Transverse colon (tissue), 4 donors: ENCODE measurements at regions not wholly inside any gene's neighbourhood (a gene's known extent, or its start where the extent isn't known, plus 50 kb on each side); places are given as distances from the start of the nearest gene placed in this dataset.

Source experiments
- DNase-seq: peaks from one replicate; pipeline ENCODE4 v3.0.0-alpha.2; 2019
- H3K27ac ChIP-seq, 4 donors: fragments of 200-600 bp; sonication (generic); 2 replicates each; pipeline ENCODE4 v1.5.1; 2016 to 2018; ENCODE audit warnings: inconsistent platforms in 4 of 4
- H3K27me3 ChIP-seq: fragments of 200-600 bp; sonication (generic); 2 replicates; pipeline ENCODE4 v1.5.1; 2017; ENCODE audit warnings: inconsistent platforms
- H3K36me3 ChIP-seq, 4 donors: fragments of 200-600 bp; sonication (generic); 2 replicates each; pipeline ENCODE4 v1.5.1; 2017 to 2019; ENCODE audit warnings: inconsistent platforms in 4 of 4
- H3K4me1 ChIP-seq, 4 donors: fragments of 200-600 bp; sonication (generic); 2 replicates each; pipeline ENCODE4 v1.5.1; 2017 to 2020; ENCODE audit warnings: inconsistent platforms in 4 of 4
- H3K4me3 ChIP-seq, 4 donors: fragments of 200-600 bp; sonication (generic); 1 replicate in 1 of 4; 2 replicates in 3 of 4; pipeline versions ENCODE4 v1.5.1 to v1.6.1; 2017 to 2019; ENCODE audit warnings: inconsistent platforms in 4 of 4
- H3K9me3 ChIP-seq, 2 donors: fragments of 200-600 bp; sonication (generic); 2 replicates each; pipeline ENCODE4 v1.5.1; 2017 to 2019; ENCODE audit warnings: inconsistent platforms in 2 of 2
- CTCF ChIP-seq, 5 experiments: fragments of 200-600 bp in 3 of 5; fragments of 450-650 bp in 2 of 5; sonication (generic) in 3 of 5; IDR thresholded peaks; 1 replicate in 2 of 5; 2 replicates in 3 of 5; pipeline ENCODE4 v1.5.1; 2016 to 2017; ENCODE audit warnings: antibody characterized with exemption in 5 of 5, inconsistent platforms in 3 of 5, mild to moderate bottlenecking in 2 of 5, moderate library complexity in 1 of 5
- EP300 ChIP-seq: sonication (generic); formaldehyde crosslinking; IDR thresholded peaks from one replicate; pipeline ENCODE4 v1.6.1; 2017; ENCODE audit warnings: antibody characterized with exemption, low read depth
- POLR2A ChIP-seq: fragments of 450-650 bp; IDR thresholded peaks from one replicate; pipeline ENCODE4 v1.6.1; 2016; ENCODE audit warnings: antibody characterized with exemption, mild to moderate bottlenecking, moderate library complexity
- POLR2AphosphoS5 ChIP-seq, 3 donors: sonication (generic); formaldehyde crosslinking; IDR thresholded peaks; one replicate each; pipeline ENCODE4 v1.6.1; 2016; ENCODE audit warnings: antibody characterized with exemption in 3 of 3
- WGBS, 2 donors: methylation state at CpG; one replicate each; pipeline ENCODE4 v1.1.5; 2018; ENCODE audit warnings: low coverage in 1 of 2; 5-methylcytosine and 5-hydroxymethylcytosine counted together
- in situ Hi-C, 4 donors: fragments of 200-750 bp; cut with MboI; loops; one replicate each; pipeline versions ENCODE4 v1.15.0 to v1.15.1; 2017; ENCODE audit warnings: low sequenced_read_pairs in 3 of 4, low pct_ligation_motif_present in 1 of 4, low pct_unique_long_range_greater_than_20kb in 1 of 4
- intact Hi-C: fragments of 100-400 bp; cut with DNase I; formaldehyde crosslinking; loops from one replicate; pipeline ENCODE4 v1.15.1; 2023; ENCODE audit warnings: low total_unique reads

- in situ Hi-C loops, result no loop called here
- H3K27ac ChIP-seq, result no peak overlapping the region
- no peaks in the 10 kb centered on the region for H3K4me1 ChIP-seq
- DNase-seq, result no peak
- H3K9me3 ChIP-seq, result no peaks in the 10 kb centered on the region
- intact Hi-C loops, result no loop called here
- H3K4me3 ChIP-seq, result no peak overlapping the region
- H3K36me3 ChIP-seq, result no peaks in the 10 kb centered on the region
- peaks cover 6% of the 10 kb centered on the region for H3K27me3 ChIP-seq
- 80 to 85% methylated on average over 1 to 8 of the region's 8 CpGs for WGBS, 2 donors
- TF ChIP-seq POLR2A, result no peak
- no peak for TF ChIP-seq CTCF (IDR thresholded peaks at IDR 0.05)
- TF ChIP-seq POLR2AphosphoS5 (IDR thresholded peaks at IDR 0.05), result no peak
- TF ChIP-seq EP300, result no peak
Observed at GRCh38 chr20:48564982-48565539, 262.7 kb downstream of the PREX1 start.

GRCh38 chr20:48563191-48563870, 264.5 kb downstream of the PREX1 start:
- WGBS, 2 donors, result 93 to 94% methylated on average over 9 to 21 of the region's 21 CpGs
- in situ Hi-C loops (no loop called here), intact Hi-C loops (no loop called here)
- Histone ChIP-seq H3K27me3 (peaks cover 6% of the 10 kb centered on the region), H3K4me3 (no peak overlapping the region), H3K27ac (no peak overlapping the region), H3K4me1 (no peaks in the 10 kb centered on the region), H3K36me3 (no peaks in the 10 kb centered on the region), H3K9me3 (no peaks in the 10 kb centered on the region)
- no peak for DNase-seq
- no peak for TF ChIP-seq POLR2A
- TF ChIP-seq EP300, result no peak
- no peak for TF ChIP-seq POLR2AphosphoS5 (IDR thresholded peaks at IDR 0.05)
- no peak for TF ChIP-seq CTCF (IDR thresholded peaks at IDR 0.05)

GRCh38 chr20:48562586-48563116, 265.1 kb downstream of the PREX1 start:
- intact Hi-C loops, result no loop called here
- no peak for DNase-seq
- TF ChIP-seq EP300 (no peak), POLR2AphosphoS5 (IDR thresholded peaks at IDR 0.05) (no peak), CTCF (IDR thresholded peaks at IDR 0.05) (no peak), POLR2A (no peak)
- Histone ChIP-seq H3K4me3 (no peak overlapping the region), H3K36me3 (no peaks in the 10 kb centered on the region), H3K4me1 (no peaks in the 10 kb centered on the region), H3K9me3 (no peaks in the 10 kb centered on the region), H3K27me3 (peaks cover 5% of the 10 kb centered on the region), H3K27ac (no peak overlapping the region)
- in situ Hi-C loops, result no loop called here
- 66 to 67% methylated on average over 3 to 5 of the region's 5 CpGs for WGBS, 2 donors

- no peaks in the 10 kb centered on the region for H3K27me3 ChIP-seq
- in situ Hi-C loops, result no loop called here
- H3K4me3 ChIP-seq, result no peak overlapping the region
- no peak for DNase-seq
- H3K4me1 ChIP-seq, result no peaks in the 10 kb centered on the region
- 58% methylated on average over 3 to 4 of the region's 4 CpGs for WGBS, 2 donors
- TF ChIP-seq POLR2AphosphoS5 (IDR thresholded peaks at IDR 0.05) (no peak), EP300 (no peak), POLR2A (no peak), CTCF (IDR thresholded peaks at IDR 0.05) (no peak)
- H3K27ac ChIP-seq, result no peak overlapping the region
- intact Hi-C loops, result no loop called here
- no peaks in the 10 kb centered on the region for H3K9me3 ChIP-seq
- H3K36me3 ChIP-seq, result no peaks in the 10 kb centered on the region
Observed at GRCh38 chr20:48558906-48559305, 268.9 kb downstream of the PREX1 start.
